Hepatocyte (in vitro differentiated cells): ENCODE measurements at regions not wholly inside any gene's neighbourhood (a gene's known extent, or its start where the extent isn't known, plus 50 kb on each side); places are given as distances from the start of the nearest gene placed in this dataset.

ENCODE experiments used
- EZH2phosphoT487 ChIP-seq: fragments of 200-600 bp; sonication (generic); IDR thresholded peaks from one replicate; pipeline ENCODE4 v1.6.1; 2018; ENCODE audit warnings: antibody characterized with exemption, mild to moderate bottlenecking, low read depth, moderate library complexity; ENCODE audit not compliant: unreplicated experiment, severe bottlenecking
- TF ChIP-seq, protein P1 (sequence below): fragments of 200-600 bp; sonication (generic); IDR thresholded peaks from 2 replicates; pipeline ENCODE4 v1.5.1; 2016; ENCODE audit warnings: antibody characterized with exemption, mild to moderate bottlenecking; ENCODE audit not compliant: poor library complexity

DNA sequence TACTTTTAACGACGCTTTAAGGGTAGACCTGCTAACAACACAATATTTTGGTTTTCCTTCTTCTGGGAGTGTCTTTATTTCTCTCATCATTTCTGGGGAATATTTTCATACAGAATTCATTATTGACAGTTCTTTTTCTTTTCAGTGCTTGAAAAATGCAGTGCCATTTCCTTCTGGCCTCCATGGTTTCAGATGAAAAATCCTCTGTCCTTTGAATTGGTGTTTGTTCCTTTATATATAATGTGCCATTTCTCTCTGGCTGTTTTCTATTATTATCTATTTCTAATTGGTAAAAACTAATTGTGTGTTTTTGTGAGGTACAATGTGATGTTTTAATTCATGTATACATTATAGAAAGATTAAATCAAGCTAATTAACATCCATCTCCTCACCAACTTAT is 194.3 kb upstream of the S1PR3 start:
- no peak for TF ChIP-seq EZH2phosphoT487
- TF ChIP-seq, protein P1, sequence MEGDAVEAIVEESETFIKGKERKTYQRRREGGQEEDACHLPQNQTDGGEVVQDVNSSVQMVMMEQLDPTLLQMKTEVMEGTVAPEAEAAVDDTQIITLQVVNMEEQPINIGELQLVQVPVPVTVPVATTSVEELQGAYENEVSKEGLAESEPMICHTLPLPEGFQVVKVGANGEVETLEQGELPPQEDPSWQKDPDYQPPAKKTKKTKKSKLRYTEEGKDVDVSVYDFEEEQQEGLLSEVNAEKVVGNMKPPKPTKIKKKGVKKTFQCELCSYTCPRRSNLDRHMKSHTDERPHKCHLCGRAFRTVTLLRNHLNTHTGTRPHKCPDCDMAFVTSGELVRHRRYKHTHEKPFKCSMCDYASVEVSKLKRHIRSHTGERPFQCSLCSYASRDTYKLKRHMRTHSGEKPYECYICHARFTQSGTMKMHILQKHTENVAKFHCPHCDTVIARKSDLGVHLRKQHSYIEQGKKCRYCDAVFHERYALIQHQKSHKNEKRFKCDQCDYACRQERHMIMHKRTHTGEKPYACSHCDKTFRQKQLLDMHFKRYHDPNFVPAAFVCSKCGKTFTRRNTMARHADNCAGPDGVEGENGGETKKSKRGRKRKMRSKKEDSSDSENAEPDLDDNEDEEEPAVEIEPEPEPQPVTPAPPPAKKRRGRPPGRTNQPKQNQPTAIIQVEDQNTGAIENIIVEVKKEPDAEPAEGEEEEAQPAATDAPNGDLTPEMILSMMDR: no peak
